ENCODE measurements at regions not wholly inside any gene's neighbourhood (a gene's known extent, or its start where the extent isn't known, plus 50 kb on each side); places are given as distances from the start of the nearest gene placed in this dataset.
"Not testable (repeated sequence)": the region's sequence is repeated elsewhere in the genome, so short reads cannot be mapped to it uniquely, and the experiment has no call there.

- DNase-seq = not testable (repeated sequence)
Measured at GRCh38 chr2:201946746-201947145, 86.9 kb upstream of the FZD7 start.

GRCh38 chr2:201947287-201947686 lies 86.4 kb upstream of the FZD7 start:
- no peak for DNase-seq

GRCh38 chr2:201949181-201949926 lies 84.3 kb upstream of the FZD7 start:
- no peak for DNase-seq

- no peak for DNase-seq
Measured at GRCh38 chr2:201949927-201950246, 83.8 kb upstream of the FZD7 start.

- no peak for DNase-seq
Measured at GRCh38 chr2:201950606-201951005, 83.0 kb upstream of the FZD7 start.

GRCh38 chr2:201952187-201952586 lies 81.5 kb upstream of the FZD7 start:
- no peak for DNase-seq

- no peak for DNase-seq
Measured at GRCh38 chr2:201953396-201953795, 80.3 kb upstream of the FZD7 start.

- no peak for DNase-seq
Measured at GRCh38 chr2:201953880-201954279, 79.8 kb upstream of the FZD7 start.

- DNase-seq = no peak
Measured at GRCh38 chr2:201955231-201955630, 78.4 kb upstream of the FZD7 start.

- no peak for DNase-seq
Measured at GRCh38 chr2:201955702-201956141, 77.9 kb upstream of the FZD7 start.

- DNase-seq = no peak
Measured at GRCh38 chr2:201956361-201956760, 77.3 kb upstream of the FZD7 start.

- DNase-seq = no peak
Measured at GRCh38 chr2:201957091-201957490, 76.6 kb upstream of the FZD7 start.

GRCh38 chr2:201959198-201959597 lies 74.5 kb upstream of the FZD7 start:
- no peak for DNase-seq

GRCh38 chr2:201959626-201960025 lies 74.0 kb upstream of the FZD7 start:
- DNase-seq = peak; percentile 2

GRCh38 chr2:201960305-201960704 lies 73.3 kb upstream of the FZD7 start:
- no peak for DNase-seq

- no peak for DNase-seq
Measured at GRCh38 chr2:201961401-201961800, 72.3 kb upstream of the FZD7 start.

- no peak for DNase-seq
Measured at GRCh38 chr2:201962774-201963562, 70.7 kb upstream of the FZD7 start.

- no peak for DNase-seq
Measured at GRCh38 chr2:201964011-201964410, 69.6 kb upstream of the FZD7 start.

GRCh38 chr2:201964631-201965206 lies 68.9 kb upstream of the FZD7 start:
- no peak for DNase-seq

- no peak for DNase-seq
Measured at GRCh38 chr2:201965550-201965949, 68.1 kb upstream of the FZD7 start.

GRCh38 chr2:201966691-201967438 lies 66.8 kb upstream of the FZD7 start:
- no peak for DNase-seq

- no peak for DNase-seq
Measured at GRCh38 chr2:201968050-201968449, 65.6 kb upstream of the FZD7 start.

GRCh38 chr2:201968476-201968875 lies 65.2 kb upstream of the FZD7 start:
- no peak for DNase-seq

Data from NCI-H1105 treated with DMSO at 0.1 percent for 48 hours (cell line).